Neural cell (in vitro differentiated cells): ENCODE measurements at regions not wholly inside any gene's neighbourhood (a gene's known extent, or its start where the extent isn't known, plus 50 kb on each side); places are given as distances from the start of the nearest gene placed in this dataset.

Experiments used
- H2AFZ ChIP-seq: fragments of 200-600, 300-800 bp; sonication (generic), shearing (Covaris generic); 2 replicates; pipeline ENCODE4 v1.6.0; 2014; ENCODE audit warnings: low read depth, mild to moderate bottlenecking, antibody characterized with exemption, low read length, moderate library complexity
- H3F3A ChIP-seq: fragments of 200-600 bp; shearing (Covaris generic); 2 replicates; pipeline ENCODE4 v1.6.1; 2016; ENCODE audit warnings: mild to moderate bottlenecking, moderate library complexity, mixed read lengths, antibody characterized with exemption, low read length; ENCODE audit not compliant: insufficient read depth, poor library complexity, severe bottlenecking
- H3K27ac ChIP-seq: fragments of 200-600, 300-800 bp; sonication (generic), shearing (Covaris generic); 2 replicates; pipeline ENCODE4 v1.5.1; 2014; ENCODE audit warnings: mild to moderate bottlenecking, low read length, moderate library complexity
- H3K27me3 ChIP-seq: fragments of 300-800, 200-600 bp; sonication (generic), shearing (Covaris generic); 2 replicates; pipeline ENCODE4 v1.6.0; 2014; ENCODE audit warnings: mild to moderate bottlenecking, low read depth, low read length, moderate library complexity; ENCODE audit not compliant: insufficient read depth
- H3K36me3 ChIP-seq: fragments of 300-800, 200-600 bp; sonication (generic), shearing (Covaris generic); 2 replicates; pipeline ENCODE4 v1.5.1; 2014; ENCODE audit warnings: mild to moderate bottlenecking, antibody characterized with exemption, low read length, moderate library complexity; ENCODE audit not compliant: insufficient read depth
- H3K4me2 ChIP-seq: fragments of 300-800, 200-600 bp; sonication (generic), shearing (Covaris generic); 2 replicates; pipeline ENCODE4 v1.6.0; 2014; ENCODE audit warnings: mild to moderate bottlenecking, low read length
- H3K4me3 ChIP-seq: fragments of 300-800, 200-600 bp; sonication (generic), shearing (Covaris generic); 2 replicates; pipeline ENCODE4 v1.5.1; 2014; ENCODE audit warnings: mild to moderate bottlenecking, low read length, moderate library complexity
- H3K79me2 ChIP-seq: fragments of 200-600 bp; shearing (Covaris generic); replicated peaks from 2 replicates; pipeline ENCODE4 v1.6.0; 2014; ENCODE audit warnings: mild to moderate bottlenecking, low read length, moderate library complexity; ENCODE audit not compliant: insufficient read depth
- H3K9ac ChIP-seq: fragments of 300-800, 200-600 bp; sonication (generic), shearing (Covaris generic); 2 replicates; pipeline ENCODE4 v1.6.1; 2016; ENCODE audit warnings: mild to moderate bottlenecking, low read length, mixed read lengths
- H3K9me2 ChIP-seq: fragments of 200-600 bp; shearing (Covaris generic); 2 replicates; pipeline ENCODE4 v1.6.1; 2016; ENCODE audit warnings: mild to moderate bottlenecking, low read length, mixed read lengths; ENCODE audit not compliant: insufficient read depth
- H3K9me3 ChIP-seq: fragments of 200-600, 300-800 bp; sonication (generic), shearing (Covaris generic); 2 replicates; pipeline ENCODE4 v1.6.1; 2016; ENCODE audit warnings: mild to moderate bottlenecking, mixed run types, low read length, moderate library complexity, mixed read lengths
- H4K20me1 ChIP-seq: fragments of 200-600 bp; shearing (Covaris generic); 2 replicates; pipeline ENCODE4 v1.6.1; 2016; ENCODE audit warnings: mild to moderate bottlenecking, mixed run types; ENCODE audit not compliant: insufficient read depth
- CTCF ChIP-seq: fragments of 450-650 bp; IDR thresholded peaks from 2 replicates; pipeline ENCODE4 v1.5.1; 2014; ENCODE audit warnings: antibody characterized with exemption, mild to moderate bottlenecking, moderate library complexity; ENCODE audit not compliant: poor library complexity, severe bottlenecking
- EP300 ChIP-seq: fragments of 450-650 bp; conservative IDR thresholded peaks from 2 replicates; pipeline ENCODE4 v1.6.1; 2014; ENCODE audit warnings: antibody characterized with exemption, mild to moderate bottlenecking, moderate library complexity; ENCODE audit not compliant: poor library complexity, severe bottlenecking
- EZH2 ChIP-seq: fragments of 200-600, 300-800 bp; shearing (Covaris generic), sonication (generic); IDR thresholded peaks from 2 replicates; pipeline ENCODE4 v1.6.1; 2014; ENCODE audit warnings: antibody characterized with exemption, low read length, borderline replicate concordance, mild to moderate bottlenecking; ENCODE audit not compliant: insufficient read depth, poor library complexity, severe bottlenecking
- MXI1 ChIP-seq: fragments of 450-650 bp; conservative IDR thresholded peaks from 2 replicates; pipeline ENCODE4 v1.6.1; 2014; ENCODE audit warnings: antibody characterized with exemption, mild to moderate bottlenecking; ENCODE audit not compliant: poor library complexity, severe bottlenecking
- POLR2AphosphoS5 ChIP-seq: IDR thresholded peaks from 2 replicates; pipeline ENCODE4 v1.6.1; 2012
- RAD21 ChIP-seq: fragments of 450-650 bp; conservative IDR thresholded peaks from 2 replicates; pipeline ENCODE4 v1.6.1; 2014; ENCODE audit warnings: antibody characterized with exemption, mild to moderate bottlenecking, moderate library complexity
- REST ChIP-seq: IDR thresholded peaks from 2 replicates; pipeline ENCODE4 v1.6.1; 2012; ENCODE audit warnings: borderline replicate concordance
- SMC3 ChIP-seq: fragments of 450-650 bp; conservative IDR thresholded peaks from 2 replicates; pipeline ENCODE4 v1.6.1; 2014; ENCODE audit warnings: antibody characterized with exemption, mild to moderate bottlenecking, moderate library complexity; ENCODE audit not compliant: poor library complexity
- TAF1 ChIP-seq: IDR thresholded peaks from 2 replicates; pipeline ENCODE4 v1.6.1; 2012; ENCODE audit warnings: low read depth

DNA sequence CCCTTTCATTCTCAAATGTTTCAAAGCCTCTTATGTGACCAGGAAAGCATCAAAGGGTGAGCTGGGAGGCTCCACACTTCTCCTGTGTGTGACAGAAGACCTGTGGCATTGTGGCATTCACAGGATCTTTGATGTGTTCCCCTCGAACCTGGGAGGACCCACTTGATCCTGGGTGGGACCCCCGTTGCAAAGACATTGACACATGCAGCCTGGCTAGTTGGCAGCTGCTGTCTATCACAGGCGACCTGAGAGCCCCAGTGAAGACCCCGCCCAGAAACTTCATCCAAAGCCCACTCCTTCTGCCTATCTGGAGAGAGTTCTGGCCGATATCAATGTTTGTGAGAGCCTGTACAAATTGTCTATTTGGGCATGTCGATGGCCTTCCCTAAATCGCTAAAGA, 140.4 kb upstream of the ATP2B2 start:
- H3K9me3 ChIP-seq, result no peaks in the 10 kb centered on the region
- no peaks in the 10 kb centered on the region for H3K36me3 ChIP-seq
- H3F3A ChIP-seq, result no peaks in the 10 kb centered on the region
- H3K27me3 ChIP-seq, result no peaks in the 10 kb centered on the region
- peak overlapping the region; percentile 69 for H3K27ac ChIP-seq
- no peaks in the 10 kb centered on the region for H3K9me2 ChIP-seq
- TF ChIP-seq TAF1, result no peak
- TF ChIP-seq EZH2, result no peak
- TF ChIP-seq SMC3, result no peak
- no peak for TF ChIP-seq REST
- no peak for TF ChIP-seq MXI1
- TF ChIP-seq CTCF, result no peak
- TF ChIP-seq EP300, result no peak
- TF ChIP-seq POLR2AphosphoS5, result no peak
- TF ChIP-seq RAD21, result no peak
- peak overlapping the region; percentile 11 for H3K4me3 ChIP-seq
- no peaks in the 10 kb centered on the region for H4K20me1 ChIP-seq
- H2AFZ ChIP-seq, result no peak overlapping the region
- peak overlapping the region; percentile 32 for H3K9ac ChIP-seq
- H3K79me2 ChIP-seq, result no peaks in the 10 kb centered on the region
- no peak overlapping the region for H3K4me2 ChIP-seq

DNA sequence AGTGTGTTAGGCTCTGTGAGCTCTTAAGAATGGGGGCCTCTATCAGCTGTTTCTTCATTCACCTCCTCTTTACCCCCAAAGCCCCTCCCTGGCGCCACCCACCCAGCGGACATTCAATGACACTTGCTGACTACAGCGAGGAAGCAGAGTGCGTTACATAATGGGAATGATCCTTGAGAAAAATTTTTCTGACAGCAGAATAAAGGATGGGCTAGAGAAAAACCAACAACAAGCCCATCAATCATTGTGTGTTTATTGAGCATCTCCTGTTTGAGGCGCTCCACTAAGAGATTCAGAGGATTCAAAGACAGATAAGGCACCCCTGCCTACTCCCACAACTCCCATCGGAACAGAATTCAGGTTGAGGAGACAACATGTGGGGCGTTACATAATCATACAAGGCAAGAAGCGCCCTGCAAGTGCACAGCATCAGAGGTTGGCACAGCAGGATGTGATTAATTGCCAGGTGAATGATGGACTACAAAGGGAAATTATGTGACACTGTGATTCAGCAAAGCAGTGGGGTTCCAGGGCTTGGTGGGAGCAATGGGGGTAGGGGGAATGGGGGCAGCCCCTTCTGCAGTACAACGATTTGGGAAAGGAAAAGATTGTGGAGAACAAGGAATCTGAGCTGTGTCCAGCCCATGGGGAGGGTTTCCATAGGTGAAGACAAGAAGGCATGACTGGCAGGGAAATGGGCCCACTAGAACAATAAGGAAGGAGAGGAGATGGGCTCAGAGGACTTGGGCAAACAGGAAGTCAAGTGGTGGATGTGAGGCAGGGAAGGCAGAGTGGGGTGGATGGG, 141.3 kb upstream of the ATP2B2 start:
- H3K79me2 ChIP-seq, result no peaks in the 10 kb centered on the region
- H3F3A ChIP-seq, result no peaks in the 10 kb centered on the region
- TF ChIP-seq EP300 (peak; percentile 80), RAD21 (no peak), TAF1 (no peak), MXI1 (no peak), CTCF (no peak), SMC3 (peak; percentile 14), POLR2AphosphoS5 (peak; percentile 69), REST (no peak), EZH2 (no peak)
- H3K9me3 ChIP-seq, result no peaks in the 10 kb centered on the region
- no peaks in the 10 kb centered on the region for H4K20me1 ChIP-seq
- no peak overlapping the region for H3K4me2 ChIP-seq
- peak overlapping the region; percentile 28 for H3K9ac ChIP-seq
- H3K36me3 ChIP-seq, result no peaks in the 10 kb centered on the region
- no peaks in the 10 kb centered on the region for H3K27me3 ChIP-seq
- no peaks in the 10 kb centered on the region for H3K9me2 ChIP-seq
- peak overlapping the region; percentile 69 for H3K27ac ChIP-seq
- H3K4me3 ChIP-seq, result peak overlapping the region; percentile 11
- no peak overlapping the region for H2AFZ ChIP-seq
